SK-N-SH (cell line): ENCODE measurements at regions not wholly inside any gene's neighbourhood (a gene's known extent, or its start where the extent isn't known, plus 50 kb on each side); places are given as distances from the start of the nearest gene placed in this dataset.

Source experiments
- CTCF ChIA-PET: fragments of 300-600, 350-600 bp; formaldehyde crosslinking; extraction: SDS; loops from one replicate; lab custom pipeline; 2021; lab: Yijun Ruan, JAX
- POLR2A ChIA-PET: fragments of 350-600 bp; sonication (Branson Sonifier 250); formaldehyde crosslinking; extraction: SDS; loops from one replicate; lab custom pipeline; 2020; ENCODE audit warnings: antibody characterized with exemption, inconsistent platforms; lab: Yijun Ruan, JAX
- DNase-seq: peaks from one replicate; pipeline ENCODE4 v3.0.0; 2012
- H2AFZ ChIP-seq: fragments of 200-600 bp; sonication (generic); 2 replicates; pipeline ENCODE4 v1.8.1; 2016; ENCODE audit warnings: antibody characterized with exemption, mild to moderate bottlenecking, low read depth
- H3F3A ChIP-seq: fragments of 200-600 bp; sonication (generic); replicated peaks from 2 replicates; pipeline ENCODE3; 2016; ENCODE audit warnings: antibody characterized with exemption, mild to moderate bottlenecking; ENCODE audit not compliant: insufficient read depth
- H3K27ac ChIP-seq, 2 experiments: fragments of 200-500 bp in 1 of 2; fragments of 200-600 bp in 1 of 2; sonication (Bioruptor generic) in 1 of 2; sonication (generic), shearing (Covaris generic) in 1 of 2; 2 replicates each; pipeline versions ENCODE4 v1.5.1 to v1.6.1; 2014 to 2016; ENCODE audit warnings: low read depth in 2 of 2, inconsistent platforms in 1 of 2, low read length in 1 of 2, mild to moderate bottlenecking in 1 of 2, mixed read lengths in 1 of 2
- H3K27me3 ChIP-seq: fragments of 200-600 bp; sonication (generic), shearing (Covaris generic); 2 replicates; pipeline ENCODE4 v1.6.1; 2016; ENCODE audit warnings: mixed run types; ENCODE audit not compliant: insufficient read depth
- H3K36me3 ChIP-seq, 2 experiments: fragments of 200-500 bp in 1 of 2; fragments of 200-600 bp in 1 of 2; sonication (Bioruptor generic) in 1 of 2; sonication (generic) in 1 of 2; replicated peaks in 1 of 2; 2 replicates each; pipeline versions ENCODE3 to v1.5.1; 2014 to 2016; ENCODE audit warnings: low read length in 1 of 2, mild to moderate bottlenecking in 1 of 2; ENCODE audit not compliant: insufficient read depth in 2 of 2, control insufficient read depth in 1 of 2
- H3K4me1 ChIP-seq, 2 experiments: fragments of 200-500 bp in 1 of 2; fragments of 200-600 bp in 1 of 2; sonication (Bioruptor generic) in 1 of 2; sonication (generic), shearing (Covaris generic) in 1 of 2; 2 replicates each; pipeline versions ENCODE4 v1.5.1 to v1.6.1; 2014 to 2016; ENCODE audit warnings: low read depth in 1 of 2, low read length in 1 of 2, mixed run types in 1 of 2; ENCODE audit not compliant: insufficient read depth in 2 of 2, control insufficient read depth in 1 of 2
- H3K4me2 ChIP-seq: fragments of 200-600 bp; sonication (generic), shearing (Covaris generic); 2 replicates; pipeline ENCODE4 v1.6.1; 2017; ENCODE audit warnings: mixed run types
- H3K4me3 ChIP-seq, 2 experiments: fragments of 200-500 bp in 1 of 2; fragments of 200-600 bp in 1 of 2; sonication (Bioruptor generic) in 1 of 2; sonication (generic), shearing (Covaris generic) in 1 of 2; 2 replicates each; pipeline versions ENCODE4 v1.5.1 to v1.8.1; 2014 to 2016; ENCODE audit warnings: low read depth in 2 of 2, inconsistent platforms in 1 of 2, low read length in 1 of 2, mild to moderate bottlenecking in 1 of 2, mixed read lengths in 1 of 2, moderate library complexity in 1 of 2
- H3K79me2 ChIP-seq: fragments of 200-600 bp; sonication (generic); 2 replicates; pipeline ENCODE4 v1.8.1; 2017; ENCODE audit warnings: mild to moderate bottlenecking; ENCODE audit not compliant: insufficient read depth
- H3K9ac ChIP-seq: fragments of 200-600 bp; sonication (generic); 2 replicates; pipeline ENCODE4 v1.6.1; 2017; ENCODE audit warnings: mixed run types
- H3K9me2 ChIP-seq: fragments of 200-600 bp; sonication (generic); 2 replicates; pipeline ENCODE4 v1.6.1; 2017; ENCODE audit warnings: mixed run types
- H3K9me3 ChIP-seq: fragments of 200-600 bp; sonication (generic); 2 replicates; pipeline ENCODE4 v1.6.1; 2017; ENCODE audit warnings: mixed run types, mild to moderate bottlenecking, moderate library complexity
- H4K20me1 ChIP-seq: fragments of 200-600 bp; sonication (generic); 2 replicates; pipeline ENCODE4 v1.6.1; 2017; ENCODE audit warnings: mild to moderate bottlenecking, mixed run types; ENCODE audit not compliant: insufficient read depth
- ELF1 ChIP-seq: IDR thresholded peaks from 2 replicates; pipeline ENCODE4 v1.4.0; 2012
- EP300 ChIP-seq, 2 experiments: IDR thresholded peaks; 2 replicates each; pipeline versions ENCODE4 v1.4.0 to v1.6.1; 2012; ENCODE audit warnings: borderline replicate concordance in 1 of 2, low read depth in 1 of 2, low read length in 1 of 2
- GABPA ChIP-seq: IDR thresholded peaks from 2 replicates; pipeline ENCODE4 v1.4.0; 2012; ENCODE audit warnings: low read depth, mild to moderate bottlenecking
- IRF3 ChIP-seq: fragments of 150-350 bp; IDR thresholded peaks from 2 replicates; pipeline ENCODE4 v1.6.1; 2016; ENCODE audit warnings: mild to moderate bottlenecking, low read depth, low read length
- MAX ChIP-seq: IDR thresholded peaks from 2 replicates; pipeline ENCODE4 v1.4.0; 2012; ENCODE audit warnings: low read depth
- RAD21 ChIP-seq: IDR thresholded peaks from 2 replicates; pipeline ENCODE4 v1.6.1; 2012; ENCODE audit warnings: mild to moderate bottlenecking, low read length
- REST ChIP-seq: IDR thresholded peaks from 2 replicates; pipeline ENCODE4 v1.6.1; 2012; ENCODE audit warnings: mild to moderate bottlenecking, low read depth, low read length, moderate library complexity
- RXRA ChIP-seq: IDR thresholded peaks from 2 replicates; pipeline ENCODE4 v1.4.0; 2012; ENCODE audit warnings: low read depth, mild to moderate bottlenecking, borderline replicate concordance
- SIN3A ChIP-seq: IDR thresholded peaks from 2 replicates; pipeline ENCODE4 v1.6.1; 2012; ENCODE audit warnings: low read depth, mild to moderate bottlenecking, low read length, moderate library complexity, borderline replicate concordance
- SMC3 ChIP-seq: IDR thresholded peaks from 2 replicates; pipeline ENCODE4 v1.6.1; 2012; ENCODE audit warnings: low read depth, low read length, improper control_type of control experiment
- TAF1 ChIP-seq: IDR thresholded peaks from 2 replicates; pipeline ENCODE4 v1.6.1; 2012; ENCODE audit warnings: low read depth, mild to moderate bottlenecking, low read length, moderate library complexity, borderline replicate concordance
- TCF12 ChIP-seq: IDR thresholded peaks from 2 replicates; pipeline ENCODE4 v1.4.0; 2012
- ZBTB33 ChIP-seq: IDR thresholded peaks from 2 replicates; pipeline ENCODE4 v1.4.0; 2012; ENCODE audit warnings: low read depth, borderline replicate concordance
- WGBS: methylation state at CpG from one replicate; pipeline ENCODE4 v1.1.6; 2017; ENCODE audit warnings: low lambda C conversion rate; 5-methylcytosine and 5-hydroxymethylcytosine counted together

GRCh38 chrX:9135901-9136510, 102.1 kb upstream of the FAM9B start:
- POLR2A ChIA-PET, result no interaction called here
- Histone ChIP-seq H3K36me3 (no peaks in the 10 kb centered on the region), H3K9ac (no peak overlapping the region)

More at GRCh38 chrX:9135901-9136510, 102.1 kb upstream of the FAM9B start:
- Histone ChIP-seq H2AFZ (no peak overlapping the region), H3F3A (no peaks in the 10 kb centered on the region), H3K4me1 (no peaks in the 10 kb centered on the region), H3K27ac (no peak overlapping the region), H3K79me2 (no peaks in the 10 kb centered on the region), H3K4me3 (no peak overlapping the region), H4K20me1 (no peaks in the 10 kb centered on the region), H3K4me2 (no peak overlapping the region), H3K9me3 (no peaks in the 10 kb centered on the region), H3K9me2 (no peaks in the 10 kb centered on the region), H3K27me3 (no peaks in the 10 kb centered on the region)
- CTCF ChIA-PET, result no interaction called here
- TF ChIP-seq SMC3 (no peak), EP300 (IDR thresholded peaks at IDR 0.05; ENCODE audit: borderline replicate concordance in 1 of 2, low read depth in 1 of 2, low read length in 1 of 2) (no peak), SIN3A (no peak), REST (no peak), RXRA (no peak), RAD21 (no peak), ZBTB33 (no peak), TCF12 (no peak), ELF1 (no peak), IRF3 (no peak), MAX (no peak), GABPA (no peak), TAF1 (no peak)
- no peak for DNase-seq
- WGBS, result 41% methylated on average over 6 of the region's 6 CpGs
